GM23338 (cell line): ENCODE measurements at regions not wholly inside any gene's neighbourhood (a gene's known extent, or its start where the extent isn't known, plus 50 kb on each side); places are given as distances from the start of the nearest gene placed in this dataset.

ENCODE experiments used
- CREB1 ChIP-seq: fragments of 250-450 bp; sonication (Bioruptor Pico); IDR thresholded peaks from 2 replicates; pipeline ENCODE4 v1.5.0; 2020; ENCODE audit warnings: low read depth, mild to moderate bottlenecking, moderate library complexity
- EZH2 ChIP-seq: fragments of 200-600 bp; sonication (generic); IDR thresholded peaks from one replicate; pipeline ENCODE4 v1.8.0; 2017; ENCODE audit warnings: antibody characterized with exemption, mild to moderate bottlenecking, low read depth; ENCODE audit not compliant: unreplicated experiment
- EZH2phosphoT487 ChIP-seq: fragments of 200-600 bp; sonication (generic); IDR thresholded peaks from one replicate; pipeline ENCODE4 v1.8.1; 2018; ENCODE audit warnings: antibody characterized with exemption; ENCODE audit not compliant: unreplicated experiment
- JUNB ChIP-seq: IDR thresholded peaks from one replicate; pipeline ENCODE4 v1.6.1; 2016; ENCODE audit warnings: antibody characterized with exemption; ENCODE audit not compliant: unreplicated experiment
- POLR2AphosphoS5 ChIP-seq: IDR thresholded peaks from 2 replicates; pipeline ENCODE4 v1.6.1; 2016; ENCODE audit warnings: antibody characterized with exemption, low read depth
- STAT1 ChIP-seq: IDR thresholded peaks from one replicate; pipeline ENCODE4 v1.6.1; 2016; ENCODE audit warnings: antibody characterized with exemption; ENCODE audit not compliant: unreplicated experiment
- ZNF114 ChIP-seq: fragments of 250-450 bp; sonication (Bioruptor Pico); IDR thresholded peaks from 2 replicates; pipeline ENCODE4 v1.5.0; 2020; ENCODE audit warnings: mild to moderate bottlenecking, moderate library complexity
- TF ChIP-seq, protein P1 (sequence below), 2 experiments: fragments of 200-600 bp in 1 of 2; sonication (generic) in 1 of 2; conservative IDR thresholded peaks; 2 replicates each; pipeline versions ENCODE4 v1.5.1 to v1.6.1; 2016 to 2017; ENCODE audit warnings: antibody characterized with exemption in 2 of 2, low read depth in 2 of 2, mild to moderate bottlenecking in 2 of 2, moderate library complexity in 1 of 2
- TF ChIP-seq, protein P2 (sequence below): IDR thresholded peaks from one replicate; pipeline ENCODE4 v1.6.1; 2018; ENCODE audit warnings: antibody characterized with exemption; ENCODE audit not compliant: unreplicated experiment
- TF ChIP-seq, protein P3 (sequence below): IDR thresholded peaks from 2 replicates; pipeline ENCODE4 v1.6.1; 2016; ENCODE audit warnings: antibody characterized with exemption

DNA sequence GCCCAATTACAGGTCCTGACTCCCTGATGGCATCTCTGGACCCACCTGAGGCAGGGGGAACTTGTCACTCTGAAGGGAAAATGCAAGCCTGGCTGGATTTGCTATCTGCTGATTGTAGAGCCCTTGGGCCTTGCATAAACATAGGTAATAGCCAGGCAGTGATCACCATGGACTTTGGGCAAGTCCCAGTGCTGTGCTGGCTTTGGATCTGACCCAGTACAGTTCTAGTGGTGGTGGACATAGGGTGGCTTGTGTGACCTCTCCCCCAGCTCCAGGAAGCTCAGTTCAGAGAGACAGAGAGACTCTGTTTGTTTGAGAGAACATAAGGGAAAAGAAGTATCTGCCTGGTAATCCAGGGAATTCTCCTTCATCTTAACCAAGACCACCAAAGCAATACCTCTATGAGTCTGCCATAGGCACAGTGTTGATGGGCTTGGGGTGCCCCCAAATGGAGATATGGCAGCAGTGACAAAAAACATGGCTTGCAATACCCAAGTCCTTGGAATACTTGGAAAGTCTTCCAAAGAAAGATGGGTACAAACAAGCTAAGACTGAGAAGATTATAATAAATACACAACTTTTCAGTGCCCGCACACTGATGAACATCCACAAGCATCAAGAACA lies 348.5 kb downstream of the PYDC2 start:
- TF ChIP-seq, protein P1, sequence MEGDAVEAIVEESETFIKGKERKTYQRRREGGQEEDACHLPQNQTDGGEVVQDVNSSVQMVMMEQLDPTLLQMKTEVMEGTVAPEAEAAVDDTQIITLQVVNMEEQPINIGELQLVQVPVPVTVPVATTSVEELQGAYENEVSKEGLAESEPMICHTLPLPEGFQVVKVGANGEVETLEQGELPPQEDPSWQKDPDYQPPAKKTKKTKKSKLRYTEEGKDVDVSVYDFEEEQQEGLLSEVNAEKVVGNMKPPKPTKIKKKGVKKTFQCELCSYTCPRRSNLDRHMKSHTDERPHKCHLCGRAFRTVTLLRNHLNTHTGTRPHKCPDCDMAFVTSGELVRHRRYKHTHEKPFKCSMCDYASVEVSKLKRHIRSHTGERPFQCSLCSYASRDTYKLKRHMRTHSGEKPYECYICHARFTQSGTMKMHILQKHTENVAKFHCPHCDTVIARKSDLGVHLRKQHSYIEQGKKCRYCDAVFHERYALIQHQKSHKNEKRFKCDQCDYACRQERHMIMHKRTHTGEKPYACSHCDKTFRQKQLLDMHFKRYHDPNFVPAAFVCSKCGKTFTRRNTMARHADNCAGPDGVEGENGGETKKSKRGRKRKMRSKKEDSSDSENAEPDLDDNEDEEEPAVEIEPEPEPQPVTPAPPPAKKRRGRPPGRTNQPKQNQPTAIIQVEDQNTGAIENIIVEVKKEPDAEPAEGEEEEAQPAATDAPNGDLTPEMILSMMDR (conservative IDR thresholded peaks at IDR 0.05; ENCODE audit: low read depth in 2 of 2): peak; percentile 59 to 86
- TF ChIP-seq EZH2 (no peak), CREB1 (no peak), POLR2AphosphoS5 (no peak), JUNB (no peak), STAT1 (no peak), EZH2phosphoT487 (no peak), ZNF114 (no peak)
- TF ChIP-seq, protein P2, sequence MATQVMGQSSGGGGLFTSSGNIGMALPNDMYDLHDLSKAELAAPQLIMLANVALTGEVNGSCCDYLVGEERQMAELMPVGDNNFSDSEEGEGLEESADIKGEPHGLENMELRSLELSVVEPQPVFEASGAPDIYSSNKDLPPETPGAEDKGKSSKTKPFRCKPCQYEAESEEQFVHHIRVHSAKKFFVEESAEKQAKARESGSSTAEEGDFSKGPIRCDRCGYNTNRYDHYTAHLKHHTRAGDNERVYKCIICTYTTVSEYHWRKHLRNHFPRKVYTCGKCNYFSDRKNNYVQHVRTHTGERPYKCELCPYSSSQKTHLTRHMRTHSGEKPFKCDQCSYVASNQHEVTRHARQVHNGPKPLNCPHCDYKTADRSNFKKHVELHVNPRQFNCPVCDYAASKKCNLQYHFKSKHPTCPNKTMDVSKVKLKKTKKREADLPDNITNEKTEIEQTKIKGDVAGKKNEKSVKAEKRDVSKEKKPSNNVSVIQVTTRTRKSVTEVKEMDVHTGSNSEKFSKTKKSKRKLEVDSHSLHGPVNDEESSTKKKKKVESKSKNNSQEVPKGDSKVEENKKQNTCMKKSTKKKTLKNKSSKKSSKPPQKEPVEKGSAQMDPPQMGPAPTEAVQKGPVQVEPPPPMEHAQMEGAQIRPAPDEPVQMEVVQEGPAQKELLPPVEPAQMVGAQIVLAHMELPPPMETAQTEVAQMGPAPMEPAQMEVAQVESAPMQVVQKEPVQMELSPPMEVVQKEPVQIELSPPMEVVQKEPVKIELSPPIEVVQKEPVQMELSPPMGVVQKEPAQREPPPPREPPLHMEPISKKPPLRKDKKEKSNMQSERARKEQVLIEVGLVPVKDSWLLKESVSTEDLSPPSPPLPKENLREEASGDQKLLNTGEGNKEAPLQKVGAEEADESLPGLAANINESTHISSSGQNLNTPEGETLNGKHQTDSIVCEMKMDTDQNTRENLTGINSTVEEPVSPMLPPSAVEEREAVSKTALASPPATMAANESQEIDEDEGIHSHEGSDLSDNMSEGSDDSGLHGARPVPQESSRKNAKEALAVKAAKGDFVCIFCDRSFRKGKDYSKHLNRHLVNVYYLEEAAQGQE: no peak
- TF ChIP-seq, protein P3, sequence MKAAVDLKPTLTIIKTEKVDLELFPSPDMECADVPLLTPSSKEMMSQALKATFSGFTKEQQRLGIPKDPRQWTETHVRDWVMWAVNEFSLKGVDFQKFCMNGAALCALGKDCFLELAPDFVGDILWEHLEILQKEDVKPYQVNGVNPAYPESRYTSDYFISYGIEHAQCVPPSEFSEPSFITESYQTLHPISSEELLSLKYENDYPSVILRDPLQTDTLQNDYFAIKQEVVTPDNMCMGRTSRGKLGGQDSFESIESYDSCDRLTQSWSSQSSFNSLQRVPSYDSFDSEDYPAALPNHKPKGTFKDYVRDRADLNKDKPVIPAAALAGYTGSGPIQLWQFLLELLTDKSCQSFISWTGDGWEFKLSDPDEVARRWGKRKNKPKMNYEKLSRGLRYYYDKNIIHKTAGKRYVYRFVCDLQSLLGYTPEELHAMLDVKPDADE: no peak
